Natural killer cell (primary cell): ENCODE measurements at regions not wholly inside any gene's neighbourhood (a gene's known extent, or its start where the extent isn't known, plus 50 kb on each side); places are given as distances from the start of the nearest gene placed in this dataset.
"Not testable (repeated sequence)": the region's sequence is repeated elsewhere in the genome, so short reads cannot be mapped to it uniquely, and the experiment has no call there.

ENCODE experiments used
- ATAC-seq, 3 donors: fragments of 150-1000 bp in 2 of 3; fragments of 200-7000 bp in 1 of 3; cut with Tn5 transposase; 1 replicate in 1 of 3; 2 replicates in 2 of 3; pipeline ENCODE4 v1.10.0; 2021; ENCODE audit warnings: mild to moderate bottlenecking in 2 of 3, moderate library complexity in 2 of 3
- DNase-seq, 2 donors: peaks; one replicate each; pipeline versions ENCODE4 v3.0.0 to v3.0.0-alpha.2; 2013 to 2021; ENCODE audit warnings: mixed read lengths in 1 of 2
- H3K27ac ChIP-seq: one replicate; pipeline ENCODE4 v1.5.1; 2013; ENCODE audit warnings: mild to moderate bottlenecking, low read length
- H3K27me3 ChIP-seq: one replicate; pipeline ENCODE4 v1.6.1; 2013; ENCODE audit warnings: low read length; ENCODE audit not compliant: control insufficient read depth, insufficient read depth
- H3K36me3 ChIP-seq: one replicate; pipeline ENCODE4 v1.6.1; 2013; ENCODE audit warnings: low read length; ENCODE audit not compliant: control insufficient read depth, insufficient read depth
- H3K4me1 ChIP-seq: one replicate; pipeline ENCODE4 v1.6.1; 2013; ENCODE audit warnings: low read length; ENCODE audit not compliant: control insufficient read depth, insufficient read depth
- H3K4me3 ChIP-seq: one replicate; pipeline ENCODE4 v1.5.1; 2013; ENCODE audit warnings: low read length
- H3K9me3 ChIP-seq: one replicate; pipeline ENCODE4 v1.6.1; 2013; ENCODE audit warnings: low read length; ENCODE audit not compliant: control insufficient read depth, insufficient read depth
- H3K27ac Mint-ChIP-seq, 2 donors: one replicate each; pipeline ENCODE4 v1.8.0; 2022; ENCODE audit warnings: mild to moderate bottlenecking in 2 of 2, mixed read lengths in 2 of 2, moderate library complexity in 1 of 2
- H3K27me3 Mint-ChIP-seq, 2 donors: one replicate each; pipeline ENCODE4 v1.8.0; 2022; ENCODE audit warnings: low read depth in 2 of 2, mixed read lengths in 2 of 2
- H3K36me3 Mint-ChIP-seq: one replicate; pipeline ENCODE4 v1.8.0; 2022; ENCODE audit warnings: mixed read lengths
- H3K4me1 Mint-ChIP-seq, 2 donors: one replicate each; pipeline ENCODE4 v1.8.0; 2022; ENCODE audit warnings: mixed read lengths in 2 of 2
- H3K4me3 Mint-ChIP-seq: one replicate; pipeline ENCODE4 v1.8.0; 2022; ENCODE audit warnings: mild to moderate bottlenecking, moderate library complexity, mixed read lengths
- H3K9me3 Mint-ChIP-seq, 2 donors: one replicate each; pipeline ENCODE4 v1.8.0; 2022; ENCODE audit warnings: mixed read lengths in 2 of 2
- WGBS: methylation state at CpG from one replicate; pipeline ENCODE4 v1.1.7; 2013; ENCODE audit warnings: missing lambda C conversion rate; ENCODE audit not compliant: insufficient coverage; 5-methylcytosine and 5-hydroxymethylcytosine counted together
- intact Hi-C: fragments of 100-400 bp; cut with micrococcal nuclease; formaldehyde crosslinking; loops from one replicate; pipeline ENCODE4 v1.14.2; 2022
- TF ChIP-seq, protein P1 (sequence below): fragments of 200-600 bp; IDR thresholded peaks from one replicate; pipeline ENCODE4 v1.8.0; 2022; ENCODE audit warnings: antibody characterized with exemption

DNA sequence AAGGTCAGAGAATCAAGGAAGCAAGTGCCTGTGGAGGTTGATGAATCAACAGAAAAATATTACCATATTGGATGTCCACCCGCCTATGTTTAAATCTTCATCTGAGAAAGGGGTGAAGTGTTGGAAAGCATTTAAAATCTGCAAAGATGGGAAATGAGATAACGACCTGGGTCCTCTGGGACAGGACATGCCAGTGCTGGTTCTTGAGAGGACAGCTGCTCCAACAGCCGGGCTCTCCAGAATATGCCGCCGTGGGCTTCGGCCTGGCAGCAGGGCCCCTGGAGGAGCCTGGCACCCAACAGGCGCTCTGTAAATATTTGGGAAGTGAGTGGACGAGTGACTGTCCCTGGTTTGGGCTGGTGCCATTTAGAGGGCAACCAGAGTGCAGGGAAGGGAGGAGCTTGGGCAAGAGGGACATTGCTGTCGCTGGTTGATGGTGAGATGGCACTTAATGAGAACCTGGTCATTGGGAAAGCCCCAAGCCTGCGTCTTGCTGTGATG is 129.9 kb downstream of the KCNA5 start:
- no peaks in the 10 kb centered on the region for H3K9me3 ChIP-seq
- Mint-ChIP-seq H3K27me3 (peaks cover 2 to 36% of the 10 kb centered on the region in 2 donors), H3K9me3 (no peaks in the 10 kb centered on the region), H3K4me3 (no peak overlapping the region), H3K36me3 (no peaks in the 10 kb centered on the region), H3K27ac (no peak overlapping the region), H3K4me1 (no peaks in the 10 kb centered on the region)
- ATAC-seq (no peak), DNase-seq (no peak)
- whole genome bisulfite sequencing = 80% methylated on average over 10 of the region's 10 CpGs
- H3K4me3 ChIP-seq = no peak overlapping the region
- H3K36me3 ChIP-seq = no peaks in the 10 kb centered on the region
- TF ChIP-seq, protein P1, sequence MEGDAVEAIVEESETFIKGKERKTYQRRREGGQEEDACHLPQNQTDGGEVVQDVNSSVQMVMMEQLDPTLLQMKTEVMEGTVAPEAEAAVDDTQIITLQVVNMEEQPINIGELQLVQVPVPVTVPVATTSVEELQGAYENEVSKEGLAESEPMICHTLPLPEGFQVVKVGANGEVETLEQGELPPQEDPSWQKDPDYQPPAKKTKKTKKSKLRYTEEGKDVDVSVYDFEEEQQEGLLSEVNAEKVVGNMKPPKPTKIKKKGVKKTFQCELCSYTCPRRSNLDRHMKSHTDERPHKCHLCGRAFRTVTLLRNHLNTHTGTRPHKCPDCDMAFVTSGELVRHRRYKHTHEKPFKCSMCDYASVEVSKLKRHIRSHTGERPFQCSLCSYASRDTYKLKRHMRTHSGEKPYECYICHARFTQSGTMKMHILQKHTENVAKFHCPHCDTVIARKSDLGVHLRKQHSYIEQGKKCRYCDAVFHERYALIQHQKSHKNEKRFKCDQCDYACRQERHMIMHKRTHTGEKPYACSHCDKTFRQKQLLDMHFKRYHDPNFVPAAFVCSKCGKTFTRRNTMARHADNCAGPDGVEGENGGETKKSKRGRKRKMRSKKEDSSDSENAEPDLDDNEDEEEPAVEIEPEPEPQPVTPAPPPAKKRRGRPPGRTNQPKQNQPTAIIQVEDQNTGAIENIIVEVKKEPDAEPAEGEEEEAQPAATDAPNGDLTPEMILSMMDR = no peak
- no peak overlapping the region for H3K27ac ChIP-seq
- intact Hi-C loops = no loop called here
- H3K4me1 ChIP-seq = no peaks in the 10 kb centered on the region
- no peaks in the 10 kb centered on the region for H3K27me3 ChIP-seq

DNA sequence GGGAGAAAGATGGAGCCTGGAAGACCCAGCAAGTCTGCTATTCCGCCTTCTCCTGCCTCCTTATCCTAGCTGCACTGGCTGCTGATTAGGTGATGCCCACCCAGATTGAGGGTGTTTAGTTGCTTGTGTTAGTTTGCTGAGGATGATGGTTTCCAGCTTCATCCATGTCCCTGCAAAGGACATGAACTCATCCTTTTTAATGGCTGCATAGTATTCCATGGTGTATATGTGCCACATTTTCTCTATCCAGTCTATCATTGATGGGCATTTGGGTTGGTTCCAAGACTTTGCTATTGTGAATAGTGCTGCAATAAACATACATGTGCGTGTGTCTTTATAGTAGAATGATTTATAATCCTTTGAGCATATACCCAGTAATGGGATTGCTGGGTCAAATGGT is 131.7 kb downstream of the KCNA5 start:
- not testable (repeated sequence) for ATAC-seq, H3K9me3 Mint-ChIP-seq

DNA sequence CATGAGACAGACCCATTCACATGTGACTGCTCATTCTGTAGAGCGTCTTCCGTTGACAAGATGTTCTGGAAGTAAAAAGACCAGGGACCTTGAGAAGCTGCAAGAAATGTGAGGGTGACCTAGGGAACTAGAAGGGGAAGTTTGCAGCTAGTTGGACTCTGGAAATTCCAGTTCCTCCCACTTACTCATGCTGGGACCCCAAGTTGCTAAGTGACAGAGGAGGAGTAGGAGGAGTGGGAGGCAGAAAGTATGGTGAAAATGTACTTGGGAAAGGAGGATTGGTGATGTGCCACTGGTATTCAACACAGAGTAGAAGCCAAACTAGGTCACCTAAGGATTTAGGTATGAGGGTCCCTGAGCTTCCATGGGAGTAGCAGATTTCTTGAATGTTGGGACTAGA is 132.4 kb downstream of the KCNA5 start:
- intact Hi-C loops = no loop called here
- ATAC-seq (no peak), DNase-seq (no peak)
- Histone ChIP-seq H3K27ac (no peak overlapping the region), H3K4me3 (no peak overlapping the region), H3K27me3 (no peaks in the 10 kb centered on the region), H3K4me1 (no peaks in the 10 kb centered on the region), H3K36me3 (no peaks in the 10 kb centered on the region), H3K9me3 (no peaks in the 10 kb centered on the region)
- no peaks in the 10 kb centered on the region for H3K9me3 Mint-ChIP-seq
- no peak overlapping the region for H3K27ac Mint-ChIP-seq
- peaks cover 2 to 27% of the 10 kb centered on the region in 2 donors for H3K27me3 Mint-ChIP-seq
- TF ChIP-seq, protein P1 = no peak
- no peak overlapping the region for H3K4me3 Mint-ChIP-seq
- H3K4me1 Mint-ChIP-seq = no peaks in the 10 kb centered on the region
- no peaks in the 10 kb centered on the region for H3K36me3 Mint-ChIP-seq
- WGBS = 85% methylated on average over 2 of the region's 2 CpGs

More for the DNA sequence above, 131.7 kb downstream of the KCNA5 start:
- DNase-seq, H3K27me3 ChIP-seq, H3K4me1 ChIP-seq, H3K9me3 ChIP-seq, H3K36me3 Mint-ChIP-seq, H3K27ac ChIP-seq, H3K27ac Mint-ChIP-seq, H3K4me1 Mint-ChIP-seq, H3K4me3 ChIP-seq, H3K4me3 Mint-ChIP-seq, H3K36me3 ChIP-seq, intact Hi-C loops: not testable (repeated sequence)
- peaks cover 2 to 27% of the 10 kb centered on the region in 2 donors for H3K27me3 Mint-ChIP-seq
- 91% methylated on average over 2 of the region's 2 CpGs for WGBS

DNA sequence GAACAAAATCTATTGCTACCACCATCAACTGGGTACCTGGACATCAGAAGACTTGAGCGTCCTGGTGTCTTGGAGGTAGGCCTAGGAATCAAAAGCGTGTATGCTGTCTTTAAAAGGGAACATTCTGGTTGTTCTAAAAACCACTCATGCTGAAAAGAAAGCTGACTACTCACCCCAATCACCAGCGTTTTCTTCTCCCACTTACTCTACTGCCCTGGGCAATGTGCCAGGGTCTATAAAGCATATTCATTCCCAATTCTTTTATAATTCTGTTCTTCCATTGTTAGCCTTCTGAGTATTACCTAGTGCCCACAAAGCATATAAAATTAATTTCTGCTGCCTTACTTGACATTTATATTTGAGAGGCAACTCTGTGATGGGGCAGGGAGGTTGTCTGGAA is 133.4 kb downstream of the KCNA5 start:
- WGBS = 66% methylated on average over 3 of the region's 3 CpGs

More for the DNA sequence above, 133.4 kb downstream of the KCNA5 start:
- no peak overlapping the region for H3K4me3 ChIP-seq
- Mint-ChIP-seq H3K36me3 (no peaks in the 10 kb centered on the region), H3K27me3 (peaks cover 2 to 28% of the 10 kb centered on the region in 2 donors), H3K9me3 (no peaks in the 10 kb centered on the region), H3K4me3 (no peak overlapping the region), H3K27ac (no peak overlapping the region), H3K4me1 (no peaks in the 10 kb centered on the region)
- ATAC-seq (no peak), DNase-seq (no peak)
- H3K36me3 ChIP-seq = no peaks in the 10 kb centered on the region
- no peak overlapping the region for H3K27ac ChIP-seq
- TF ChIP-seq, protein P1 = no peak
- no peaks in the 10 kb centered on the region for H3K9me3 ChIP-seq
- no peaks in the 10 kb centered on the region for H3K27me3 ChIP-seq
- no peaks in the 10 kb centered on the region for H3K4me1 ChIP-seq
- intact Hi-C loops = no loop called here
